Non-pigmented ciliary epithelial cell (primary cell): ENCODE measurements at regions not wholly inside any gene's neighbourhood (a gene's known extent, or its start where the extent isn't known, plus 50 kb on each side); places are given as distances from the start of the nearest gene placed in this dataset.
"Not testable (repeated sequence)": the region's sequence is repeated elsewhere in the genome, so short reads cannot be mapped to it uniquely, and the experiment has no call there.

Source experiments
- DNase-seq: peaks from one replicate; pipeline ENCODE4 v3.0.0-alpha.2; 2010; ENCODE audit warnings: low read depth

GRCh38 chr10:33703501-33704213, 369.2 kb upstream of the NRP1 start:
- DNase-seq = no peak

- DNase-seq = no peak
These were observed 363.6 kb upstream of the NRP1 start for GRCh38 chr10:33698033-33698432.

- DNase-seq = no peak
These were observed 362.5 kb upstream of the NRP1 start for GRCh38 chr10:33697016-33697415.

- no peak for DNase-seq
These were observed 361.1 kb upstream of the NRP1 start for GRCh38 chr10:33695536-33695935.

GRCh38 chr10:33690536-33690935, 356.1 kb upstream of the NRP1 start:
- DNase-seq = not testable (repeated sequence)

- DNase-seq = no peak
These were observed 354.0 kb upstream of the NRP1 start for GRCh38 chr10:33688506-33688905.

GRCh38 chr10:33684211-33684611, 349.7 kb upstream of the NRP1 start:
- DNase-seq = no peak

- no peak for DNase-seq
These were observed 347.1 kb upstream of the NRP1 start for GRCh38 chr10:33681595-33681994.

- DNase-seq = no peak
These were observed 345.6 kb upstream of the NRP1 start for GRCh38 chr10:33680036-33680435.

GRCh38 chr10:33676606-33677339, 342.3 kb upstream of the NRP1 start:
- no peak for DNase-seq

GRCh38 chr10:33674986-33675599, 340.6 kb upstream of the NRP1 start:
- no peak for DNase-seq

- no peak for DNase-seq
These were observed 340.0 kb upstream of the NRP1 start for GRCh38 chr10:33674491-33674890.

- no peak for DNase-seq
These were observed 339.5 kb upstream of the NRP1 start for GRCh38 chr10:33673839-33674415.

GRCh38 chr10:33669904-33670303, 335.4 kb upstream of the NRP1 start:
- DNase-seq = no peak

- no peak for DNase-seq
These were observed 332.4 kb upstream of the NRP1 start for GRCh38 chr10:33666686-33667480.

GRCh38 chr10:33665501-33665900, 331.0 kb upstream of the NRP1 start:
- no peak for DNase-seq

- DNase-seq = no peak
These were observed 329.6 kb upstream of the NRP1 start for GRCh38 chr10:33664070-33664469.

GRCh38 chr10:33661580-33662336, 327.3 kb upstream of the NRP1 start:
- no peak for DNase-seq

- DNase-seq = no peak
These were observed 325.9 kb upstream of the NRP1 start for GRCh38 chr10:33660329-33660728.

GRCh38 chr10:33657913-33658312, 323.4 kb upstream of the NRP1 start:
- DNase-seq = no peak

- DNase-seq = no peak
These were observed 322.9 kb upstream of the NRP1 start for GRCh38 chr10:33657154-33657908.
